ENCODE measurements at regions not wholly inside any gene's neighbourhood (a gene's known extent, or its start where the extent isn't known, plus 50 kb on each side); places are given as distances from the start of the nearest gene placed in this dataset.
"Not testable (repeated sequence)": the region's sequence is repeated elsewhere in the genome, so short reads cannot be mapped to it uniquely, and the experiment has no call there.

- DNase-seq (ENCODE audit: extremely low read depth, low read depth), result not testable (repeated sequence)
These were observed 444.8 kb downstream of the ZNF33B start for GRCh38 chr10:42193588-42193987.

- peak; percentile 2 for DNase-seq (ENCODE audit: extremely low read depth, low read depth)
These were observed 445.9 kb downstream of the ZNF33B start for GRCh38 chr10:42192450-42192849.

- not testable (repeated sequence) for DNase-seq (ENCODE audit: extremely low read depth, low read depth)
These were observed 450.7 kb downstream of the ZNF33B start for GRCh38 chr10:42187501-42188195.

- peak; percentile 12 for DNase-seq (ENCODE audit: extremely low read depth, low read depth)
These were observed 460.3 kb downstream of the ZNF33B start for GRCh38 chr10:42177793-42178689.

- DNase-seq (ENCODE audit: extremely low read depth, low read depth), result no peak
These were observed 461.1 kb downstream of the ZNF33B start for GRCh38 chr10:42177077-42177792.

GRCh38 chr10:42150428-42151061 lies 487.8 kb downstream of the ZNF33B start:
- no peak for DNase-seq (ENCODE audit: extremely low read depth, low read depth)

GRCh38 chr10:42149722-42150427 lies 488.5 kb downstream of the ZNF33B start:
- DNase-seq (ENCODE audit: extremely low read depth, low read depth), result no peak

- no peak for DNase-seq (ENCODE audit: extremely low read depth, low read depth)
These were observed 489.2 kb downstream of the ZNF33B start for GRCh38 chr10:42149027-42149700.

- DNase-seq (ENCODE audit: extremely low read depth, low read depth), result not testable (repeated sequence)
These were observed 492.2 kb downstream of the ZNF33B start for GRCh38 chr10:42146165-42146564.

- DNase-seq (ENCODE audit: extremely low read depth, low read depth), result not testable (repeated sequence)
These were observed 500.3 kb downstream of the ZNF33B start for GRCh38 chr10:42138023-42138422.

- no peak for DNase-seq (ENCODE audit: extremely low read depth, low read depth)
These were observed 525.3 kb downstream of the ZNF33B start for GRCh38 chr10:42113158-42113450.

GRCh38 chr10:42112331-42113157 lies 525.8 kb downstream of the ZNF33B start:
- no peak for DNase-seq (ENCODE audit: extremely low read depth, low read depth)

GRCh38 chr10:42111661-42112330 lies 526.6 kb downstream of the ZNF33B start:
- no peak for DNase-seq (ENCODE audit: extremely low read depth, low read depth)

GRCh38 chr10:42111076-42111475 lies 527.3 kb downstream of the ZNF33B start:
- no peak for DNase-seq (ENCODE audit: extremely low read depth, low read depth)

Measured in NCI-H460 (cell line).